GM23248 (cell line): ENCODE measurements at regions not wholly inside any gene's neighbourhood (a gene's known extent, or its start where the extent isn't known, plus 50 kb on each side); places are given as distances from the start of the nearest gene placed in this dataset.

ENCODE experiments used
- EZH2 ChIP-seq: fragments of 200-600 bp; sonication (generic); IDR thresholded peaks from 2 replicates; pipeline ENCODE4 v1.6.1; 2018; ENCODE audit warnings: antibody characterized with exemption, mild to moderate bottlenecking; ENCODE audit not compliant: insufficient read depth, poor library complexity, severe bottlenecking
- EZH2phosphoT487 ChIP-seq: fragments of 200-600 bp; sonication (generic); IDR thresholded peaks from 2 replicates; pipeline ENCODE4 v1.6.1; 2018; ENCODE audit warnings: antibody characterized with exemption, moderate library complexity, mild to moderate bottlenecking, low read depth; ENCODE audit not compliant: insufficient read depth

- TF ChIP-seq EZH2 (no peak), EZH2phosphoT487 (no peak)
These were observed 843.2 kb downstream of the AMY1C start for GRCh38 chr1:104592926-104593325.
